ENCODE measurements at regions not wholly inside any gene's neighbourhood (a gene's known extent, or its start where the extent isn't known, plus 50 kb on each side); places are given as distances from the start of the nearest gene placed in this dataset.

DNA sequence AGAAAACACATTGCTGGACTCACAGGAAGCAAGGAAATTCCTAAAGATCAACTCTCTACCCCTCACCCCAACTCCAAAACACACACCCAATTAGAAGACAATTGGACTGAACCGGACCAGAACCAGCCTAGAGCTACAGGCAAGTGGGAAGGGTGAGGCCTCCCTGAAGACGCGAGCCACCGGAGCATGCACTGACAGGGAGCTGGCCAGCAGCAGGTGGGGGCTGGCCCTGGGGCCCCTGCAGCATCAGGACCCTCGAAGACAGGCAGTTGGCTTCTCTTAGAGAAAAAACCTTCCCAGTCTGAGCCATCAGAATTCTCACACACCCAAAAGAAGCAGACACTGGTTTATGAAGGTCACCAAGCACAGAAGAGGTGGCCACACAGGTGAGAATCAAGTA lies 209.5 kb upstream of the DIO3 start:
- CTCF ChIA-PET, result no interaction called here
- POLR2A ChIA-PET, result no interaction called here
- no peaks in the 10 kb centered on the region for H3K36me3 ChIP-seq (replicated peaks in 1 of 2; ENCODE audit: control insufficient read depth in 1 of 2, insufficient read depth in 2 of 2, low read length in 1 of 2)

DNA sequence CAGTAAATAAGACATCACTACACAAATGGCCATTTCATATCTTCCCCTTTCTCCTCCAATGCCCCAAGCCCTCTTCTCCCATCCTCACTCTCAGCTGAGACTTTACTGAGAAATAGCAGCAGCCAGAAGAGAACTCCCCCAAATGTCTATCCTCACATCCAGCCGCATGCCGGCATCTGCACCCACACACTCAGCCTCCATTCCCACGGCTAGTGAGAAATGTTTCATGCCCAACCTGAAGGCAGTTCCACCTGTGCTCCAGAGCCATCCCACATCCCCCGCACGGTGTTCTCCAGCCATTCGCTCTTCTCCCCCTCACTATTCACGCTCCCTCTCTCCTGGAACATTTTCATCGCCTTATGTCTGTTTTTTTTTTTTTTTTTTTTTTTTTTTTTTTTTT lies 208.7 kb upstream of the DIO3 start:
- DNase-seq, result no peak
- no peak overlapping the region for H3K9ac ChIP-seq
- H3K9me2 ChIP-seq, result no peaks in the 10 kb centered on the region
- ChIA-PET POLR2A (no interaction called here), CTCF (no interaction called here)
- H3K27ac ChIP-seq (ENCODE audit: low read depth in 2 of 2, low read length in 1 of 2), result no peak overlapping the region
- 50% methylated on average over 8 of the region's 8 CpGs for WGBS (ENCODE audit: low lambda C conversion rate)
- no peaks in the 10 kb centered on the region for H3K79me2 ChIP-seq (ENCODE audit: insufficient read depth)
- H3K9me3 ChIP-seq, result no peaks in the 10 kb centered on the region
- H3K4me2 ChIP-seq, result no peak overlapping the region
- no peaks in the 10 kb centered on the region for H4K20me1 ChIP-seq (ENCODE audit: insufficient read depth)
- no peaks in the 10 kb centered on the region for H3K36me3 ChIP-seq (replicated peaks in 1 of 2; ENCODE audit: control insufficient read depth in 1 of 2, insufficient read depth in 2 of 2, low read length in 1 of 2)
- no peak overlapping the region for H2AFZ ChIP-seq (ENCODE audit: low read depth)
- H3F3A ChIP-seq (replicated peaks; ENCODE audit: insufficient read depth), result no peaks in the 10 kb centered on the region
- H3K27me3 ChIP-seq (ENCODE audit: insufficient read depth), result no peaks in the 10 kb centered on the region
- no peak overlapping the region for H3K4me3 ChIP-seq (ENCODE audit: low read depth in 2 of 2, low read length in 1 of 2)
- no peaks in the 10 kb centered on the region for H3K4me1 ChIP-seq (ENCODE audit: control insufficient read depth in 1 of 2, insufficient read depth in 2 of 2, low read depth in 1 of 2, low read length in 1 of 2)
- TF ChIP-seq MXI1 (IDR thresholded peaks at IDR 0.05; ENCODE audit: low read depth, low read length) (no peak), POLR2AphosphoS5 (IDR thresholded peaks at IDR 0.05; ENCODE audit: low read depth, low read length) (no peak), GATA2 (CRISPR knock-in tag; IDR thresholded peaks at IDR 0.05) (no peak), GABPA (IDR thresholded peaks at IDR 0.05; ENCODE audit: low read depth) (no peak), NFIC (IDR thresholded peaks at IDR 0.05; ENCODE audit: borderline replicate concordance) (no peak), EZH2phosphoT487 (IDR thresholded peaks at IDR 0.05; ENCODE audit: borderline replicate concordance, low read depth) (no peak), SIN3A (IDR thresholded peaks at IDR 0.05; ENCODE audit: borderline replicate concordance, low read depth, low read length) (no peak), FOXM1 (IDR thresholded peaks at IDR 0.05; ENCODE audit: low read depth) (no peak), MEF2A (IDR thresholded peaks at IDR 0.05; ENCODE audit: borderline replicate concordance, low read depth) (no peak), RFX5 (IDR thresholded peaks at IDR 0.05; ENCODE audit: low read length) (no peak), TAF1 (IDR thresholded peaks at IDR 0.05; ENCODE audit: borderline replicate concordance, low read depth, low read length) (no peak), RCOR1 (IDR thresholded peaks at IDR 0.05; ENCODE audit: low read length) (no peak)
- TF ChIP-seq, protein P1, sequence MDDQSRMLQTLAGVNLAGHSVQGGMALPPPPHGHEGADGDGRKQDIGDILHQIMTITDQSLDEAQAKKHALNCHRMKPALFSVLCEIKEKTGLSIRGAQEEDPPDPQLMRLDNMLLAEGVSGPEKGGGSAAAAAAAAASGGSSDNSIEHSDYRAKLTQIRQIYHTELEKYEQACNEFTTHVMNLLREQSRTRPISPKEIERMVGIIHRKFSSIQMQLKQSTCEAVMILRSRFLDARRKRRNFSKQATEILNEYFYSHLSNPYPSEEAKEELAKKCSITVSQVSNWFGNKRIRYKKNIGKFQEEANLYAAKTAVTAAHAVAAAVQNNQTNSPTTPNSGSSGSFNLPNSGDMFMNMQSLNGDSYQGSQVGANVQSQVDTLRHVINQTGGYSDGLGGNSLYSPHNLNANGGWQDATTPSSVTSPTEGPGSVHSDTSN (IDR thresholded peaks at IDR 0.05), result no peak
- TF ChIP-seq, protein P2, sequence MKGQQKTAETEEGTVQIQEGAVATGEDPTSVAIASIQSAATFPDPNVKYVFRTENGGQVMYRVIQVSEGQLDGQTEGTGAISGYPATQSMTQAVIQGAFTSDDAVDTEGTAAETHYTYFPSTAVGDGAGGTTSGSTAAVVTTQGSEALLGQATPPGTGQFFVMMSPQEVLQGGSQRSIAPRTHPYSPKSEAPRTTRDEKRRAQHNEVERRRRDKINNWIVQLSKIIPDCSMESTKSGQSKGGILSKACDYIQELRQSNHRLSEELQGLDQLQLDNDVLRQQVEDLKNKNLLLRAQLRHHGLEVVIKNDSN (IDR thresholded peaks at IDR 0.05; ENCODE audit: borderline replicate concordance, low read depth), result no peak

More for the DNA sequence above, 209.5 kb upstream of the DIO3 start:
- Histone ChIP-seq H3K9ac (no peak overlapping the region), H3K27ac (ENCODE audit: low read depth in 2 of 2, low read length in 1 of 2) (no peak overlapping the region), H4K20me1 (ENCODE audit: insufficient read depth) (no peaks in the 10 kb centered on the region), H3K9me3 (no peaks in the 10 kb centered on the region), H3K4me1 (ENCODE audit: control insufficient read depth in 1 of 2, insufficient read depth in 2 of 2, low read depth in 1 of 2, low read length in 1 of 2) (no peaks in the 10 kb centered on the region), H3K4me3 (ENCODE audit: low read depth in 2 of 2, low read length in 1 of 2) (no peak overlapping the region), H3F3A (replicated peaks; ENCODE audit: insufficient read depth) (no peaks in the 10 kb centered on the region), H3K9me2 (no peaks in the 10 kb centered on the region), H3K79me2 (ENCODE audit: insufficient read depth) (no peaks in the 10 kb centered on the region), H3K27me3 (ENCODE audit: insufficient read depth) (no peaks in the 10 kb centered on the region), H2AFZ (ENCODE audit: low read depth) (no peak overlapping the region), H3K4me2 (no peak overlapping the region)
- no peak for TF ChIP-seq TAF1 (IDR thresholded peaks at IDR 0.05; ENCODE audit: borderline replicate concordance, low read depth, low read length)
- no peak for TF ChIP-seq RAD21 (IDR thresholded peaks at IDR 0.05; ENCODE audit: low read length)
- no peak for TF ChIP-seq MEF2A (IDR thresholded peaks at IDR 0.05; ENCODE audit: borderline replicate concordance, low read depth)
- no peak for TF ChIP-seq MXI1 (IDR thresholded peaks at IDR 0.05; ENCODE audit: low read depth, low read length)
- TF ChIP-seq CHD2 (IDR thresholded peaks at IDR 0.05; ENCODE audit: low read length, partially characterized antibody), result no peak
- no peak for TF ChIP-seq POLR2AphosphoS5 (IDR thresholded peaks at IDR 0.05; ENCODE audit: low read depth, low read length)
- TF ChIP-seq TEAD4 (IDR thresholded peaks at IDR 0.05; ENCODE audit: borderline replicate concordance, insufficient read depth), result no peak
- no peak for TF ChIP-seq NRF1 (IDR thresholded peaks at IDR 0.05; ENCODE audit: low read depth, low read length)
- TF ChIP-seq EP300 (IDR thresholded peaks at IDR 0.05; ENCODE audit: borderline replicate concordance in 1 of 2, low read depth in 1 of 2, low read length in 1 of 2), result no peak
- TF ChIP-seq, protein P3, sequence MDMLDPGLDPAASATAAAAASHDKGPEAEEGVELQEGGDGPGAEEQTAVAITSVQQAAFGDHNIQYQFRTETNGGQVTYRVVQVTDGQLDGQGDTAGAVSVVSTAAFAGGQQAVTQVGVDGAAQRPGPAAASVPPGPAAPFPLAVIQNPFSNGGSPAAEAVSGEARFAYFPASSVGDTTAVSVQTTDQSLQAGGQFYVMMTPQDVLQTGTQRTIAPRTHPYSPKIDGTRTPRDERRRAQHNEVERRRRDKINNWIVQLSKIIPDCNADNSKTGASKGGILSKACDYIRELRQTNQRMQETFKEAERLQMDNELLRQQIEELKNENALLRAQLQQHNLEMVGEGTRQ (IDR thresholded peaks at IDR 0.05; ENCODE audit: borderline replicate concordance, low read depth, low read length), result no peak
- no peak for TF ChIP-seq EZH2phosphoT487 (IDR thresholded peaks at IDR 0.05; ENCODE audit: borderline replicate concordance, low read depth)
- TF ChIP-seq RXRA (IDR thresholded peaks at IDR 0.05; ENCODE audit: borderline replicate concordance, low read depth), result no peak
- TF ChIP-seq, protein P4, sequence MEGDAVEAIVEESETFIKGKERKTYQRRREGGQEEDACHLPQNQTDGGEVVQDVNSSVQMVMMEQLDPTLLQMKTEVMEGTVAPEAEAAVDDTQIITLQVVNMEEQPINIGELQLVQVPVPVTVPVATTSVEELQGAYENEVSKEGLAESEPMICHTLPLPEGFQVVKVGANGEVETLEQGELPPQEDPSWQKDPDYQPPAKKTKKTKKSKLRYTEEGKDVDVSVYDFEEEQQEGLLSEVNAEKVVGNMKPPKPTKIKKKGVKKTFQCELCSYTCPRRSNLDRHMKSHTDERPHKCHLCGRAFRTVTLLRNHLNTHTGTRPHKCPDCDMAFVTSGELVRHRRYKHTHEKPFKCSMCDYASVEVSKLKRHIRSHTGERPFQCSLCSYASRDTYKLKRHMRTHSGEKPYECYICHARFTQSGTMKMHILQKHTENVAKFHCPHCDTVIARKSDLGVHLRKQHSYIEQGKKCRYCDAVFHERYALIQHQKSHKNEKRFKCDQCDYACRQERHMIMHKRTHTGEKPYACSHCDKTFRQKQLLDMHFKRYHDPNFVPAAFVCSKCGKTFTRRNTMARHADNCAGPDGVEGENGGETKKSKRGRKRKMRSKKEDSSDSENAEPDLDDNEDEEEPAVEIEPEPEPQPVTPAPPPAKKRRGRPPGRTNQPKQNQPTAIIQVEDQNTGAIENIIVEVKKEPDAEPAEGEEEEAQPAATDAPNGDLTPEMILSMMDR (IDR thresholded peaks at IDR 0.05), result no peak
- no peak for TF ChIP-seq NFIC (IDR thresholded peaks at IDR 0.05; ENCODE audit: borderline replicate concordance)
- TF ChIP-seq RCOR1 (IDR thresholded peaks at IDR 0.05; ENCODE audit: low read length), result no peak
- TF ChIP-seq FOSL2 (IDR thresholded peaks at IDR 0.05; ENCODE audit: borderline replicate concordance, low read depth), result no peak
- WGBS (ENCODE audit: low lambda C conversion rate), result 30% methylated on average over 1 of the region's 5 CpGs
- no peak for DNase-seq

All from SK-N-SH (cell line).